Mesenchymal stem cell (in vitro differentiated cells and primary cell): ENCODE measurements at regions not wholly inside any gene's neighbourhood (a gene's known extent, or its start where the extent isn't known, plus 50 kb on each side); places are given as distances from the start of the nearest gene placed in this dataset.

Experiments
- DNase-seq: peaks from one replicate; pipeline ENCODE4 v3.0.0-alpha.2; 2013
- H2AFZ ChIP-seq: one replicate; pipeline ENCODE4 v1.6.1; 2013; ENCODE audit warnings: low read depth, mild to moderate bottlenecking, control low read depth, inconsistent platforms, low read length, moderate library complexity
- H2AK5ac ChIP-seq: 2 replicates; pipeline ENCODE4 v1.6.1; 2013; ENCODE audit warnings: low read length, moderate library complexity, mild to moderate bottlenecking, inconsistent platforms; ENCODE audit not compliant: severe bottlenecking
- H2BK120ac ChIP-seq: one replicate; pipeline ENCODE4 v1.6.1; 2013; ENCODE audit warnings: low read depth, mild to moderate bottlenecking, inconsistent platforms, low read length, moderate library complexity
- H2BK12ac ChIP-seq, 2 experiments: one replicate each; pipeline ENCODE4 v1.6.1; 2013; ENCODE audit warnings: inconsistent platforms in 2 of 2, low read length in 2 of 2, mild to moderate bottlenecking in 2 of 2, moderate library complexity in 2 of 2, control low read depth in 1 of 2
- H2BK15ac ChIP-seq: one replicate; pipeline ENCODE4 v1.6.1; 2013; ENCODE audit warnings: mild to moderate bottlenecking, low read depth, inconsistent platforms; ENCODE audit not compliant: poor library complexity, severe bottlenecking
- H2BK5ac ChIP-seq: 2 replicates; pipeline ENCODE4 v1.6.1; 2013; ENCODE audit warnings: low read depth, mild to moderate bottlenecking, low read length, control low read depth, inconsistent platforms; ENCODE audit not compliant: poor library complexity, severe bottlenecking
- H3K14ac ChIP-seq, 2 experiments: one replicate each; pipeline ENCODE4 v1.6.1; 2013; ENCODE audit warnings: inconsistent platforms in 2 of 2, low read length in 2 of 2, control low read depth in 1 of 2, mild to moderate bottlenecking in 1 of 2, moderate library complexity in 1 of 2
- H3K18ac ChIP-seq, 2 experiments: one replicate each; pipeline ENCODE4 v1.6.1; 2013; ENCODE audit warnings: inconsistent platforms in 2 of 2, low read length in 2 of 2, control low read depth in 1 of 2, low read depth in 1 of 2, mild to moderate bottlenecking in 1 of 2
- H3K23ac ChIP-seq, 2 experiments: one replicate each; pipeline ENCODE4 v1.6.1; 2013; ENCODE audit warnings: inconsistent platforms in 2 of 2, low read length in 2 of 2, mild to moderate bottlenecking in 2 of 2, moderate library complexity in 2 of 2, control low read depth in 1 of 2
- H3K27ac ChIP-seq: 2 replicates; pipeline ENCODE4 v1.5.1; 2013; ENCODE audit warnings: mild to moderate bottlenecking, moderate library complexity, low read length, control low read depth, inconsistent platforms; ENCODE audit not compliant: poor library complexity, severe bottlenecking
- H3K27me3 ChIP-seq, 2 experiments: 2 replicates each; pipeline versions ENCODE4 v1.6.1 to v1.7.0; 2013; ENCODE audit warnings: low read length in 2 of 2, mild to moderate bottlenecking in 2 of 2, moderate library complexity in 2 of 2, control low read depth in 1 of 2, inconsistent platforms in 1 of 2; ENCODE audit not compliant: control insufficient read depth in 1 of 2, insufficient read depth in 1 of 2
- H3K36me3 ChIP-seq, 2 experiments: 2 replicates each; pipeline versions ENCODE4 v1.6.1 to v1.7.0; 2013; ENCODE audit warnings: low read length in 2 of 2, control low read depth in 1 of 2, inconsistent platforms in 1 of 2, low read depth in 1 of 2, mild to moderate bottlenecking in 1 of 2; ENCODE audit not compliant: insufficient read depth in 2 of 2, control insufficient read depth in 1 of 2
- H3K4ac ChIP-seq, 2 experiments: one replicate each; pipeline ENCODE4 v1.6.1; 2013; ENCODE audit warnings: inconsistent platforms in 2 of 2, low read length in 2 of 2, mild to moderate bottlenecking in 2 of 2, moderate library complexity in 2 of 2, control low read depth in 1 of 2, low read depth in 1 of 2
- H3K4me1 ChIP-seq: 2 replicates; pipeline ENCODE4 v1.6.1; 2013; ENCODE audit warnings: low read depth, low read length, control low read depth; ENCODE audit not compliant: control insufficient read depth, insufficient read depth
- H3K4me2 ChIP-seq: 2 replicates; pipeline ENCODE4 v1.6.1; 2013; ENCODE audit warnings: low read length, mild to moderate bottlenecking, inconsistent platforms; ENCODE audit not compliant: poor library complexity, severe bottlenecking
- H3K4me3 ChIP-seq, 2 experiments: 2 replicates each; pipeline versions ENCODE4 v1.5.1 to v1.7.0; 2013; ENCODE audit warnings: low read length in 2 of 2, mild to moderate bottlenecking in 2 of 2, control low read depth in 1 of 2, low read depth in 1 of 2; ENCODE audit not compliant: insufficient read depth in 1 of 2
- H3K79me1 ChIP-seq: replicated peaks from 2 replicates; pipeline ENCODE4 v1.6.1; 2013; ENCODE audit warnings: mild to moderate bottlenecking, control low read depth, low read length, inconsistent platforms; ENCODE audit not compliant: poor library complexity, severe bottlenecking
- H3K9ac ChIP-seq: 2 replicates; pipeline ENCODE4 v1.7.0; 2013; ENCODE audit warnings: mild to moderate bottlenecking, low read length, moderate library complexity
- H3K9me3 ChIP-seq: 2 replicates; pipeline ENCODE4 v1.7.0; 2013; ENCODE audit warnings: mild to moderate bottlenecking, low read length; ENCODE audit not compliant: control insufficient read depth
- H4K8ac ChIP-seq: one replicate; pipeline ENCODE4 v1.6.1; 2013; ENCODE audit warnings: inconsistent platforms, mild to moderate bottlenecking, low read length, moderate library complexity
- H4K91ac ChIP-seq: one replicate; pipeline ENCODE4 v1.6.1; 2013; ENCODE audit warnings: mild to moderate bottlenecking, low read length, inconsistent platforms
- WGBS: methylation state at CpG from one replicate; pipeline ENCODE4 v1.1.7; 2013; ENCODE audit warnings: mixed read lengths; 5-methylcytosine and 5-hydroxymethylcytosine counted together

- Histone ChIP-seq H3K4me2 (no peak overlapping the region), H3K23ac (no peak overlapping the region), H2AFZ (no peak overlapping the region), H3K4ac (no peak overlapping the region), H2BK5ac (no peak overlapping the region), H4K8ac (no peak overlapping the region), H2BK15ac (no peak overlapping the region), H3K4me1 (no peaks in the 10 kb centered on the region), H2BK12ac (no peak overlapping the region), H3K9me3 (no peaks in the 10 kb centered on the region), H2AK5ac (no peak overlapping the region), H3K27ac (no peak overlapping the region), H3K36me3 (no peaks in the 10 kb centered on the region), H3K18ac (no peak overlapping the region), H3K14ac (no peak overlapping the region), H3K9ac (no peak overlapping the region), H4K91ac (no peak overlapping the region), H3K79me1 (no peaks in the 10 kb centered on the region), H3K27me3 (no peaks in the 10 kb centered on the region), H3K4me3 (no peak overlapping the region), H2BK120ac (no peak overlapping the region)
- DNase-seq, result no peak
- WGBS, result 76% methylated on average over 27 of the region's 30 CpGs
Observed at GRCh38 chr22:47625531-47626427, 863.3 kb downstream of the TBC1D22A start.

DNA sequence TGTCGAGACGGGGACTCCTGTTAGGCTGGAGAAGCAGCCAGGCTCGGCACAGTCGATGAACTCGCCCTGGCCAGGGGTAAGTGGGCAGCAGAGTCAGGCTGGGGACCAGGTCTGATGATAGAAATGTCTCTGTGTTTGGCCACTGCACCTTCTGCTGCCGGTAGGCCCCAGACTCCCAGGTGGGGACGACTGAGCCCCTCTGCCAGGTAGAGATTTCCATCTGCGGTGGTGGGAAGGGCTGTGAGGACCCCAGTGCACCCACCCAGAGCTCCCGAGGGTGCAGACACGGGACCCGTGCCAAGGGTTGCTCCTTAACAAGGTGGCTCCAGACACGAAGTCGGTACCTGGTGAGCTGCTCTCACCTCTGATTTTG, 862.5 kb downstream of the TBC1D22A start:
- H3K4me3 ChIP-seq, result no peak overlapping the region
- no peak overlapping the region for H2BK120ac ChIP-seq
- H3K36me3 ChIP-seq, result no peaks in the 10 kb centered on the region
- no peak overlapping the region for H4K91ac ChIP-seq
- H3K9ac ChIP-seq, result no peak overlapping the region
- no peak overlapping the region for H2AK5ac ChIP-seq
- no peak overlapping the region for H3K4ac ChIP-seq
- H2AFZ ChIP-seq, result no peak overlapping the region
- no peak overlapping the region for H4K8ac ChIP-seq
- no peaks in the 10 kb centered on the region for H3K79me1 ChIP-seq
- no peak overlapping the region for H3K4me2 ChIP-seq
- H2BK15ac ChIP-seq, result no peak overlapping the region
- H3K18ac ChIP-seq, result no peak overlapping the region
- H3K27ac ChIP-seq, result no peak overlapping the region
- WGBS, result 75% methylated on average over 13 of the region's 13 CpGs
- H3K9me3 ChIP-seq, result no peaks in the 10 kb centered on the region
- H3K27me3 ChIP-seq, result no peaks in the 10 kb centered on the region
- H2BK5ac ChIP-seq, result no peak overlapping the region
- no peak overlapping the region for H3K23ac ChIP-seq
- no peak for DNase-seq
- no peak overlapping the region for H3K14ac ChIP-seq
- no peaks in the 10 kb centered on the region for H3K4me1 ChIP-seq
- no peak overlapping the region for H2BK12ac ChIP-seq

GRCh38 chr22:47624252-47625012, 862.0 kb downstream of the TBC1D22A start:
- Histone ChIP-seq H4K91ac (no peak overlapping the region), H3K18ac (no peak overlapping the region), H3K4me1 (no peaks in the 10 kb centered on the region)

DNA sequence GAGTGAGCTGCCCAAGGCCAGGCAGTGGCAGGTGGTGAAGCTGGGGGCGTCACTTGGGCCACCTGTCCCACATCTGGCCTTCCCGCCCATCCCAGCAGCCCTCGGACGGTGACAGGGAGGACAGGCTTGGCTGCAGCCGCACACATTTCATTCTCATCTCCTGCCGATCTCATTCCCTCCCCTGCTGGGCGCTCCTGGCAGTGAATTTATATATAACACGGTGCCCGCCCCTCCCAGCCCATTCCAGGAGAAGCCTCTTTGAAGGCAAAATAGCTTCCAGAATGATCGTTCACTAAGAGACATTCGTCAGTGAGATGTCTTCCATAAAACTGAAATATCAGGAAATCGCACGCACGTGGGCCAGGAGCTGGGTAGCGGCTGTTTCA, 861.3 kb downstream of the TBC1D22A start:
- Histone ChIP-seq H3K4ac (no peak overlapping the region), H3K14ac (no peak overlapping the region), H3K4me2 (no peak overlapping the region), H3K9ac (no peak overlapping the region), H3K9me3 (no peaks in the 10 kb centered on the region), H3K23ac (no peak overlapping the region), H4K91ac (no peak overlapping the region), H2BK12ac (no peak overlapping the region), H3K36me3 (no peaks in the 10 kb centered on the region), H2AFZ (no peak overlapping the region), H3K79me1 (no peaks in the 10 kb centered on the region), H2BK15ac (no peak overlapping the region), H2BK120ac (no peak overlapping the region), H3K4me1 (no peaks in the 10 kb centered on the region), H3K27me3 (no peaks in the 10 kb centered on the region), H2BK5ac (no peak overlapping the region), H3K4me3 (no peak overlapping the region), H3K18ac (no peak overlapping the region), H4K8ac (no peak overlapping the region), H2AK5ac (no peak overlapping the region), H3K27ac (no peak overlapping the region)
- WGBS, result 80% methylated on average over 15 of the region's 15 CpGs
- no peak for DNase-seq

More at GRCh38 chr22:47624252-47625012, 862.0 kb downstream of the TBC1D22A start:
- Histone ChIP-seq H3K27me3 (no peaks in the 10 kb centered on the region), H2BK120ac (no peak overlapping the region), H3K79me1 (no peaks in the 10 kb centered on the region), H3K9me3 (no peaks in the 10 kb centered on the region), H3K27ac (no peak overlapping the region), H2BK12ac (no peak overlapping the region), H3K36me3 (no peaks in the 10 kb centered on the region), H3K9ac (no peak overlapping the region), H3K4me3 (no peak overlapping the region), H3K14ac (no peak overlapping the region), H3K4me2 (no peak overlapping the region), H2BK15ac (no peak overlapping the region), H3K23ac (no peak overlapping the region), H4K8ac (no peak overlapping the region), H2BK5ac (no peak overlapping the region), H2AK5ac (no peak overlapping the region), H2AFZ (no peak overlapping the region), H3K4ac (no peak overlapping the region)
- DNase-seq, result no peak
- 74% methylated on average over 22 of the region's 22 CpGs for WGBS
